HepG2 (cell line): ENCODE measurements at regions not wholly inside any gene's neighbourhood (a gene's known extent, or its start where the extent isn't known, plus 50 kb on each side); places are given as distances from the start of the nearest gene placed in this dataset.

Source experiments
- ATAC-seq: fragments of 200-7000 bp; cut with Tn5 transposase; 3 replicates; pipeline ENCODE4 v1.9.1; 2020; ENCODE audit warnings: mild to moderate bottlenecking, moderate library complexity
- BruUV-seq: library from RNA; stranded (reverse); fragments of 400-500 nt; replicated peaks from 2 replicates; lab custom pipeline; 2021; lab: Mats Ljungman, UMichigan
- CTCF ChIA-PET: fragments of 300-600 bp; formaldehyde crosslinking; extraction: SDS; loops from one replicate; lab custom pipeline; 2021; ENCODE audit warnings: low total read pairs, inconsistent platforms, low intra/inter-chr PET ratio; lab: Yijun Ruan, JAX
- POLR2A ChIA-PET: fragments of 350-600 bp; sonication (Branson Sonifier 250); formaldehyde crosslinking; loops from one replicate; lab custom pipeline; 2020; ENCODE audit warnings: antibody characterized with exemption, inconsistent platforms; lab: Yijun Ruan, JAX
- DNase-seq: peaks from one replicate; pipeline ENCODE4 v3.0.0-alpha.2; 2015; ENCODE audit warnings: low spot score
- FAIRE-seq: peaks from 3 replicates; lab custom pipeline; 2011; peaks lifted over from hg19 to GRCh38; lab: Jason Lieb, UNC
- H2AFZ ChIP-seq: one replicate; pipeline ENCODE4 v1.6.1; 2011; ENCODE audit warnings: low read length, inconsistent platforms
- H3K27ac ChIP-seq: fragments of 300-600 bp; 3 replicates; pipeline ENCODE4 v1.8.0; 2011; ENCODE audit warnings: mixed run types, mild to moderate bottlenecking, mixed read lengths, low read length, inconsistent platforms; ENCODE audit not compliant: insufficient read depth; ENCODE audit errors: extremely low read length
- H3K27me3 ChIP-seq, 2 experiments: fragments of 200-600 bp in 1 of 2; 2 replicates in 1 of 2; 3 replicates in 1 of 2; pipeline versions ENCODE4 v1.6.0 to v1.8.0; 2011; ENCODE audit warnings: low read length in 2 of 2, mild to moderate bottlenecking in 2 of 2, moderate library complexity in 2 of 2, inconsistent platforms in 1 of 2; ENCODE audit not compliant: insufficient read depth in 2 of 2, control insufficient read depth in 1 of 2
- H3K36me3 ChIP-seq, 2 experiments: fragments of 200-600 bp in 1 of 2; replicated peaks in 1 of 2; 2 replicates in 1 of 2; 3 replicates in 1 of 2; pipeline versions ENCODE4 v1.5.1 to v1.8.0; 2011; ENCODE audit warnings: low read length in 2 of 2, inconsistent platforms in 1 of 2; ENCODE audit not compliant: insufficient read depth in 2 of 2, control insufficient read depth in 1 of 2
- H3K4me1 ChIP-seq: 2 replicates; pipeline ENCODE4 v1.5.1; 2012; ENCODE audit warnings: low read length, inconsistent platforms; ENCODE audit not compliant: insufficient read depth
- H3K4me2 ChIP-seq: 2 replicates; pipeline ENCODE4 v1.6.0; 2011; ENCODE audit warnings: low read depth, low read length, inconsistent platforms
- H3K4me3 ChIP-seq, 3 experiments: fragments of 200-600 bp in 1 of 3; sonication (generic), shearing (Covaris generic) in 1 of 3; replicated peaks in 1 of 3; 2 replicates each; pipeline ENCODE4 v1.5.1; 2011 to 2016; ENCODE audit warnings: low read length in 3 of 3, inconsistent platforms in 2 of 3, low read depth in 2 of 3, mild to moderate bottlenecking in 2 of 3, control low read depth in 1 of 3, mixed read lengths in 1 of 3; ENCODE audit not compliant: insufficient read depth in 1 of 3
- H3K79me2 ChIP-seq: one replicate; pipeline ENCODE4 v1.6.1; 2011; ENCODE audit warnings: low read length, inconsistent platforms; ENCODE audit not compliant: insufficient read depth
- H3K9ac ChIP-seq: 2 replicates; pipeline ENCODE4 v1.6.0; 2011; ENCODE audit warnings: mild to moderate bottlenecking, low read depth, low read length, inconsistent platforms; ENCODE audit not compliant: insufficient read depth
- H3K9me3 ChIP-seq: 2 replicates; pipeline ENCODE4 v1.5.1; 2012; ENCODE audit warnings: mild to moderate bottlenecking, low read length
- H4K20me1 ChIP-seq: 2 replicates; pipeline ENCODE4 v1.6.0; 2011; ENCODE audit warnings: inconsistent platforms, mild to moderate bottlenecking, low read length, moderate library complexity; ENCODE audit not compliant: insufficient read depth
- ARNT ChIP-seq: fragments of 450-650 bp; IDR thresholded peaks from 2 replicates; pipeline ENCODE4 v1.6.1; 2017
- BCL6 ChIP-seq: IDR thresholded peaks from 2 replicates; pipeline ENCODE4 v1.6.1; 2016; ENCODE audit warnings: missing genetic modification reagents, missing compliant biosample characterization
- BORCS8-MEF2B ChIP-seq: sonication (generic); formaldehyde crosslinking; IDR thresholded peaks from 2 replicates; pipeline ENCODE4 v1.8.0; 2022; ENCODE audit warnings: mild to moderate bottlenecking, missing genetic modification reagents
- KMT2A ChIP-seq: sonication (generic); formaldehyde crosslinking; IDR thresholded peaks from 2 replicates; pipeline ENCODE4 v1.4.0; 2020; ENCODE audit warnings: missing genetic modification reagents
- TAF1 ChIP-seq: sonication (generic); formaldehyde crosslinking; IDR thresholded peaks from 2 replicates; pipeline ENCODE4 v1.4.0; 2020; ENCODE audit warnings: missing genetic modification reagents
- ZBTB4 ChIP-seq: sonication (generic); formaldehyde crosslinking; IDR thresholded peaks from 2 replicates; pipeline ENCODE4 v1.4.0; 2020; ENCODE audit warnings: missing genetic modification reagents, mild to moderate bottlenecking, borderline replicate concordance
- ZNF142 ChIP-seq: sonication (generic); formaldehyde crosslinking; IDR thresholded peaks from 2 replicates; pipeline ENCODE4 v1.4.0; 2020; ENCODE audit warnings: missing genetic modification reagents
- ZNF431 ChIP-seq: sonication (generic); formaldehyde crosslinking; IDR thresholded peaks from 2 replicates; pipeline ENCODE4 v1.9.0; 2022; ENCODE audit warnings: missing genetic modification reagents, low read depth, mild to moderate bottlenecking, borderline replicate concordance
- ZNF646 ChIP-seq: sonication (generic); formaldehyde crosslinking; IDR thresholded peaks from 2 replicates; pipeline ENCODE4 v1.9.0; 2021; ENCODE audit warnings: mild to moderate bottlenecking, missing genetic modification reagents
- ZNF672 ChIP-seq: sonication (generic); formaldehyde crosslinking; IDR thresholded peaks from 2 replicates; pipeline ENCODE4 v1.8.1; 2022; ENCODE audit warnings: missing genetic modification reagents
- ZNF891 ChIP-seq: sonication (generic); formaldehyde crosslinking; IDR thresholded peaks from 2 replicates; pipeline ENCODE4 v1.5.0; 2020; ENCODE audit warnings: mild to moderate bottlenecking, missing genetic modification reagents
- WGBS: methylation state at CpG from one replicate; pipeline ENCODE4 v1.1.6; 2017; ENCODE audit warnings: low lambda C conversion rate; 5-methylcytosine and 5-hydroxymethylcytosine counted together
- in situ Hi-C: cut with HindIII; loops from 2 replicates; pipeline ENCODE4 v1.10.0; 2017; ENCODE audit warnings: low pct_unique_long_range_greater_than_20kb; ENCODE audit not compliant: extremely low pct_ligation_motif_present
- intact Hi-C: fragments of 100-400 bp; cut with micrococcal nuclease; formaldehyde crosslinking; loops from one replicate; pipeline ENCODE4 v1.10.0; 2022; ENCODE audit not compliant: unreplicated experiment

GRCh38 chr19:28641395-28641794, 571.6 kb downstream of the UQCRFS1 start:
- CTCF ChIA-PET, result no interaction called here
- no peak for TF ChIP-seq TAF1 (CRISPR knock-in tag)
- TF ChIP-seq ZNF646 (CRISPR knock-in tag), result no peak
- TF ChIP-seq ZNF672 (CRISPR knock-in tag), result no peak
- no peak for TF ChIP-seq BCL6 (CRISPR knock-in tag)
- TF ChIP-seq BORCS8-MEF2B (CRISPR knock-in tag), result no peak
- no peak for TF ChIP-seq KMT2A (CRISPR knock-in tag)
- no peak for TF ChIP-seq ZNF142 (CRISPR knock-in tag)
- no peak for TF ChIP-seq ARNT
- no peak for TF ChIP-seq ZNF891 (CRISPR knock-in tag)
- no peak for TF ChIP-seq ZNF431 (CRISPR knock-in tag)
- TF ChIP-seq ZBTB4, result no peak

More at GRCh38 chr19:28641395-28641794, 571.6 kb downstream of the UQCRFS1 start:
- H3K9ac ChIP-seq, result no peak overlapping the region
- H3K36me3 ChIP-seq, result no peaks in the 10 kb centered on the region
- WGBS, result 25% methylated on average over 6 of the region's 6 CpGs
- H3K9me3 ChIP-seq, result peaks cover 97% of the 10 kb centered on the region
- no peaks in the 10 kb centered on the region for H3K4me1 ChIP-seq
- H3K79me2 ChIP-seq, result no peaks in the 10 kb centered on the region
- H4K20me1 ChIP-seq, result no peaks in the 10 kb centered on the region
- POLR2A ChIA-PET, result no interaction called here
- intact Hi-C loops (no loop called here), in situ Hi-C loops (no loop called here)
- no peak overlapping the region for H3K4me3 ChIP-seq
- no peak overlapping the region for H3K27ac ChIP-seq
- H3K27me3 ChIP-seq, result no peaks in the 10 kb centered on the region
- BruUV-seq, result no TSS peak
- DNase-seq (no peak), ATAC-seq (no peak), FAIRE-seq (no peak)
- H2AFZ ChIP-seq, result no peak overlapping the region
- H3K4me2 ChIP-seq, result no peak overlapping the region
